ENCODE measurements at regions not wholly inside any gene's neighbourhood (a gene's known extent, or its start where the extent isn't known, plus 50 kb on each side); places are given as distances from the start of the nearest gene placed in this dataset.
"Not testable (repeated sequence)": the region's sequence is repeated elsewhere in the genome, so short reads cannot be mapped to it uniquely, and the experiment has no call there.

GRCh38 chr10:6716516-6716915, 136.4 kb upstream of the PRKCQ start:
- Histone ChIP-seq H3K27me3 (ENCODE audit: control insufficient read depth in 2 of 2, insufficient read depth in 1 of 2, low read length in 1 of 2) (peaks cover 1 to 18% of the 10 kb centered on the region in 2 donors), H3K9me3 (ENCODE audit: control insufficient read depth in 2 of 2, insufficient read depth in 1 of 2, low read length in 1 of 2) (no peaks in the 10 kb centered on the region), H3K4me3 (ENCODE audit: low read length in 2 of 2) (no peak overlapping the region), H3K4me1 (ENCODE audit: control insufficient read depth in 2 of 2, insufficient read depth in 2 of 2, low read length in 2 of 2) (no peaks in the 10 kb centered on the region), H3K36me3 (ENCODE audit: control insufficient read depth in 2 of 2, insufficient read depth in 2 of 2, low read length in 1 of 2) (no peaks in the 10 kb centered on the region), H3K27ac (ENCODE audit: low read depth in 1 of 2, low read length in 1 of 2) (no peak overlapping the region)
- DNase-seq (ENCODE audit: low read depth in 6 of 9, low spot score in 9 of 9) = no peak
- 93% methylated on average over 1 of the region's 1 CpG for WGBS

DNA sequence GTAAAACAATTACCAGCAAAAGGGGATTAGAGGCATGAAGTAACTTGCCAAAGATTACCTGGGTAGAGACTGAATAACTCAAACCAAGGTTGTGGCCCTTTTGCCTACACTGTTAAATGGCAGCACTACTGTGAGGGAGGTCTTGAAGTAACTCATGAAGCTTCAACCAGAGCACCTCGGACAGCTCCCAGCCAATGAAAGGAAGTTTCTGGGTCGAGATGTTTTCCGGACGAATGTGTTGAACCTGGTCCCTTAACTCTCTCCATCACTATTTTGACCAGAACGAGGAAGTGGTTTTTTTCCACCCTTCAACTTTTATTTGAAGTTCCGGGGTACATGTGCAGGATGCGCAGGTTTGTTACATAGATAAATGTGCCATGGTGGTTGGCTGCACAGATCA, 133.6 kb upstream of the PRKCQ start:
- no peaks in the 10 kb centered on the region for H3K9me3 ChIP-seq (ENCODE audit: control insufficient read depth in 2 of 2, insufficient read depth in 1 of 2, low read length in 1 of 2)
- H3K4me3 ChIP-seq (ENCODE audit: low read length in 2 of 2) = no peak overlapping the region
- DNase-seq (ENCODE audit: low read depth in 6 of 9, low spot score in 9 of 9) = peak in 1 of 9 donors; percentile 25
- H3K36me3 ChIP-seq (ENCODE audit: control insufficient read depth in 2 of 2, insufficient read depth in 2 of 2, low read length in 1 of 2) = no peaks in the 10 kb centered on the region
- WGBS = 12% methylated on average over 7 of the region's 7 CpGs
- no peak overlapping the region for H3K27ac ChIP-seq (ENCODE audit: low read depth in 1 of 2, low read length in 1 of 2)
- H3K27me3 ChIP-seq (ENCODE audit: control insufficient read depth in 2 of 2, insufficient read depth in 1 of 2, low read length in 1 of 2) = peaks cover 2 to 22% of the 10 kb centered on the region in 2 donors
- H3K4me1 ChIP-seq (ENCODE audit: control insufficient read depth in 2 of 2, insufficient read depth in 2 of 2, low read length in 2 of 2) = no peaks in the 10 kb centered on the region

DNA sequence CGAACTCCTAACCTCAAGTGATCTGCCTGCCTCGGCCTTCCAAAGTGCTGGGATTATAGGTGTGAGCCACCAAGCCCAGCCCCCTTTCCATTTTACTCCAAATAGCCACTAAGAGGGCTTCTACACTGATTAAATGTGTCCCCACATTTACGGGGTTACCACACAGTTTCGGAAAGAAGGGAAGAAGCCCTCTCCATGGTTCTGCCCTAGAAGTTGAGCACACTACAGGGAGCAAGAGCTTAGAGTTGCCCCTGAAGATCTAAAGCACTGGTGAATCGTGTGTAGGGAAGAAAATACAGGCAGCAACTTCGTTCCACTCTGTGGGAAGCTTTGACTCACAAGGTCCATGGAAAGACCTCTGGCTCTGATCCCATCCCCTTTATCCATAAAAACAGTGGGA, 133.0 kb upstream of the PRKCQ start:
- H3K9me3 ChIP-seq (ENCODE audit: control insufficient read depth in 2 of 2, insufficient read depth in 1 of 2, low read length in 1 of 2) = no peaks in the 10 kb centered on the region
- no peak overlapping the region for H3K27ac ChIP-seq (ENCODE audit: low read depth in 1 of 2, low read length in 1 of 2)
- WGBS = 87% methylated on average over 6 of the region's 6 CpGs
- H3K36me3 ChIP-seq (ENCODE audit: control insufficient read depth in 2 of 2, insufficient read depth in 2 of 2, low read length in 1 of 2) = no peaks in the 10 kb centered on the region
- no peaks in the 10 kb centered on the region for H3K4me1 ChIP-seq (ENCODE audit: control insufficient read depth in 2 of 2, insufficient read depth in 2 of 2, low read length in 2 of 2)
- no peak overlapping the region for H3K4me3 ChIP-seq (ENCODE audit: low read length in 2 of 2)
- H3K27me3 ChIP-seq (ENCODE audit: control insufficient read depth in 2 of 2, insufficient read depth in 1 of 2, low read length in 1 of 2) = peaks cover 2 to 22% of the 10 kb centered on the region in 2 donors
- no peak for DNase-seq (ENCODE audit: low read depth in 6 of 9, low spot score in 9 of 9)

DNA sequence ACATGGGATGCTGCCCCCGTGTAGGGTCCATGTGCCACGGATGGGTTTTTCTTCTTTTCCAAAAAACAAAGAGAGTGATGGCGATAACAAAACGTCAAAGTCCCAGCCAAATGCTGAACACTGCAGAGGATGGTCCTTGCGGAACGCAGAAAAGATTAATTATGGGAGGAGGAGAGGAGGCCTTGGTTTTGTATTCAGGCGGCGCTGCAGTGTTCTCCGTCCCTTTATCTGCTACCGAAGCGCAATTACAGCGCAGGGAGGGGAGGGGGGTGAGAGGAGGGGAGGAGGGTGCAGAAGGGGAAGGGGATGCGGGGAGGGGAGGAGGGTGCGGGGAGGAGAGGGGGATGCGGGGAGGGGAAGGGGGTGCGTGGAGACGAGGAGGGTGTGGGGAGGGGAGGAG, 131.8 kb upstream of the PRKCQ start:
- 64% methylated on average over 17 of the region's 17 CpGs for WGBS
- H3K27ac ChIP-seq (ENCODE audit: low read depth in 1 of 2, low read length in 1 of 2) = peak overlapping the region in 1 of 2 donors; percentile 27
- DNase-seq (ENCODE audit: low read depth in 6 of 9, low spot score in 9 of 9) = no peak
- H3K4me1 ChIP-seq (ENCODE audit: control insufficient read depth in 2 of 2, insufficient read depth in 2 of 2, low read length in 2 of 2) = no peaks in the 10 kb centered on the region
- no peaks in the 10 kb centered on the region for H3K9me3 ChIP-seq (ENCODE audit: control insufficient read depth in 2 of 2, insufficient read depth in 1 of 2, low read length in 1 of 2)
- H3K36me3 ChIP-seq (ENCODE audit: control insufficient read depth in 2 of 2, insufficient read depth in 2 of 2, low read length in 1 of 2) = no peaks in the 10 kb centered on the region
- H3K27me3 ChIP-seq (ENCODE audit: control insufficient read depth in 2 of 2, insufficient read depth in 1 of 2, low read length in 1 of 2) = peaks cover 2 to 23% of the 10 kb centered on the region in 2 donors
- no peak overlapping the region for H3K4me3 ChIP-seq (ENCODE audit: low read length in 2 of 2)

GRCh38 chr10:6711408-6711841, 131.3 kb upstream of the PRKCQ start:
- Histone ChIP-seq H3K36me3 (ENCODE audit: control insufficient read depth in 2 of 2, insufficient read depth in 2 of 2, low read length in 1 of 2) (no peaks in the 10 kb centered on the region), H3K9me3 (ENCODE audit: control insufficient read depth in 2 of 2, insufficient read depth in 1 of 2, low read length in 1 of 2) (no peaks in the 10 kb centered on the region), H3K4me1 (ENCODE audit: control insufficient read depth in 2 of 2, insufficient read depth in 2 of 2, low read length in 2 of 2) (no peaks in the 10 kb centered on the region), H3K4me3 (ENCODE audit: low read length in 2 of 2) (no peak overlapping the region), H3K27me3 (ENCODE audit: control insufficient read depth in 2 of 2, insufficient read depth in 1 of 2, low read length in 1 of 2) (peaks cover 2 to 23% of the 10 kb centered on the region in 2 donors), H3K27ac (ENCODE audit: low read depth in 1 of 2, low read length in 1 of 2) (peak overlapping the region in 1 of 2 donors; percentile 27)
- DNase-seq (ENCODE audit: low read depth in 6 of 9, low spot score in 9 of 9) = no peak
- 75% methylated on average over 6 of the region's 6 CpGs for WGBS

- WGBS = 97% methylated on average over 4 of the region's 4 CpGs
- H3K4me3 ChIP-seq (ENCODE audit: low read length in 2 of 2) = no peak overlapping the region
Observed at GRCh38 chr10:6707352-6707751, 127.3 kb upstream of the PRKCQ start.

GRCh38 chr10:6706725-6707124, 126.6 kb upstream of the PRKCQ start:
- DNase-seq (ENCODE audit: low read depth in 6 of 9, low spot score in 9 of 9) = no peak
- peaks cover 2 to 18% of the 10 kb centered on the region in 2 donors for H3K27me3 ChIP-seq (ENCODE audit: control insufficient read depth in 2 of 2, insufficient read depth in 1 of 2, low read length in 1 of 2)
- no peaks in the 10 kb centered on the region for H3K36me3 ChIP-seq (ENCODE audit: control insufficient read depth in 2 of 2, insufficient read depth in 2 of 2, low read length in 1 of 2)
- 74% methylated on average over 4 of the region's 4 CpGs for whole genome bisulfite sequencing
- H3K4me1 ChIP-seq (ENCODE audit: control insufficient read depth in 2 of 2, insufficient read depth in 2 of 2, low read length in 2 of 2) = no peaks in the 10 kb centered on the region
- no peaks in the 10 kb centered on the region for H3K9me3 ChIP-seq (ENCODE audit: control insufficient read depth in 2 of 2, insufficient read depth in 1 of 2, low read length in 1 of 2)
- no peak overlapping the region for H3K27ac ChIP-seq (ENCODE audit: low read depth in 1 of 2, low read length in 1 of 2)
- no peak overlapping the region for H3K4me3 ChIP-seq (ENCODE audit: low read length in 2 of 2)

More at GRCh38 chr10:6707352-6707751, 127.3 kb upstream of the PRKCQ start:
- Histone ChIP-seq H3K27ac (ENCODE audit: low read depth in 1 of 2, low read length in 1 of 2) (no peak overlapping the region), H3K36me3 (ENCODE audit: control insufficient read depth in 2 of 2, insufficient read depth in 2 of 2, low read length in 1 of 2) (no peaks in the 10 kb centered on the region), H3K27me3 (ENCODE audit: control insufficient read depth in 2 of 2, insufficient read depth in 1 of 2, low read length in 1 of 2) (peaks cover 2 to 23% of the 10 kb centered on the region in 2 donors), H3K4me1 (ENCODE audit: control insufficient read depth in 2 of 2, insufficient read depth in 2 of 2, low read length in 2 of 2) (no peaks in the 10 kb centered on the region), H3K9me3 (ENCODE audit: control insufficient read depth in 2 of 2, insufficient read depth in 1 of 2, low read length in 1 of 2) (no peaks in the 10 kb centered on the region)
- no peak for DNase-seq (ENCODE audit: low read depth in 6 of 9, low spot score in 9 of 9)

GRCh38 chr10:6704896-6705295, 124.8 kb upstream of the PRKCQ start:
- Histone ChIP-seq H3K36me3 (ENCODE audit: control insufficient read depth in 2 of 2, insufficient read depth in 2 of 2, low read length in 1 of 2) (no peaks in the 10 kb centered on the region), H3K4me3 (ENCODE audit: low read length in 2 of 2) (no peak overlapping the region), H3K4me1 (ENCODE audit: control insufficient read depth in 2 of 2, insufficient read depth in 2 of 2, low read length in 2 of 2) (no peaks in the 10 kb centered on the region), H3K27me3 (ENCODE audit: control insufficient read depth in 2 of 2, insufficient read depth in 1 of 2, low read length in 1 of 2) (peaks cover 0 to 11% of the 10 kb centered on the region in 2 donors), H3K27ac (ENCODE audit: low read depth in 1 of 2, low read length in 1 of 2) (no peak overlapping the region), H3K9me3 (ENCODE audit: control insufficient read depth in 2 of 2, insufficient read depth in 1 of 2, low read length in 1 of 2) (no peaks in the 10 kb centered on the region)
- WGBS = 98% methylated on average over 1 of the region's 1 CpG
- DNase-seq (ENCODE audit: low read depth in 6 of 9, low spot score in 9 of 9) = no peak

- not testable (repeated sequence) for H3K9me3 ChIP-seq (ENCODE audit: control insufficient read depth in 2 of 2, insufficient read depth in 1 of 2, low read length in 1 of 2); H3K27ac ChIP-seq (ENCODE audit: low read depth in 1 of 2, low read length in 1 of 2); DNase-seq (ENCODE audit: low read depth in 6 of 9, low spot score in 9 of 9); H3K4me1 ChIP-seq (ENCODE audit: control insufficient read depth in 2 of 2, insufficient read depth in 2 of 2, low read length in 2 of 2); H3K27me3 ChIP-seq (ENCODE audit: control insufficient read depth in 2 of 2, insufficient read depth in 1 of 2, low read length in 1 of 2); H3K4me3 ChIP-seq (ENCODE audit: low read length in 2 of 2); H3K36me3 ChIP-seq (ENCODE audit: control insufficient read depth in 2 of 2, insufficient read depth in 2 of 2, low read length in 1 of 2)
- WGBS = 98% methylated on average over 2 of the region's 2 CpGs
Observed at GRCh38 chr10:6702833-6703232, 122.8 kb upstream of the PRKCQ start.

DNA sequence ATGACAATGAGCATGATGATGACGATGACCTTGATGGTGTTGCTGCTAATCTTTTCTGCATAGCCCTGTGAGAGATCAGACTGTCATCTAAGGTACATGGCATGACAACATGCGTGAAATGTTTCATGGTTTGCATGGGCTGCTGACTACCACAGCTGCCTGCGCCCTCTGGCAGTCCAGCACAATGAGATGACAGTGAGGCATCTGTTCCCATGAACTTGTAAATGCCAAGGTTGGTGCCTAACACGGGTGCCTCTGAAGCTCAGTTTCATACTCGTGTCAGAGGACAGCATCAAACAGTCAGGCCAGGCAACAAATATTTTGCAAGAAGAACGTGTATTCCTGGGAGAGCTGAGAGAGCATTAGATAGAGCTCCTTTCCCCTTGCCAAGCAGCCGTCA, 122.0 kb upstream of the PRKCQ start:
- no peak overlapping the region for H3K4me3 ChIP-seq (ENCODE audit: low read length in 2 of 2)
- no peaks in the 10 kb centered on the region for H3K36me3 ChIP-seq (ENCODE audit: control insufficient read depth in 2 of 2, insufficient read depth in 2 of 2, low read length in 1 of 2)
- H3K27ac ChIP-seq (ENCODE audit: low read depth in 1 of 2, low read length in 1 of 2) = no peak overlapping the region
- H3K9me3 ChIP-seq (ENCODE audit: control insufficient read depth in 2 of 2, insufficient read depth in 1 of 2, low read length in 1 of 2) = no peaks in the 10 kb centered on the region
- 94% methylated on average over 7 of the region's 7 CpGs for WGBS
- peaks cover 0 to 4% of the 10 kb centered on the region in 2 donors for H3K27me3 ChIP-seq (ENCODE audit: control insufficient read depth in 2 of 2, insufficient read depth in 1 of 2, low read length in 1 of 2)
- no peaks in the 10 kb centered on the region for H3K4me1 ChIP-seq (ENCODE audit: control insufficient read depth in 2 of 2, insufficient read depth in 2 of 2, low read length in 2 of 2)
- no peak for DNase-seq (ENCODE audit: low read depth in 6 of 9, low spot score in 9 of 9)
